PC-3 (cell line): ENCODE measurements at regions not wholly inside any gene's neighbourhood (a gene's known extent, or its start where the extent isn't known, plus 50 kb on each side); places are given as distances from the start of the nearest gene placed in this dataset.

Source experiments
- EZH2phosphoT487 ChIP-seq: fragments of 300-600 bp; sonication (generic); IDR thresholded peaks from 2 replicates; pipeline ENCODE4 v1.6.1; 2018; ENCODE audit warnings: mild to moderate bottlenecking, antibody characterized with exemption, low read length, borderline replicate concordance
- TF ChIP-seq, protein P1 (sequence below): fragments of 300-600 bp; sonication (generic); conservative IDR thresholded peaks from 2 replicates; pipeline ENCODE4 v1.5.1; 2017; ENCODE audit warnings: antibody characterized with exemption, low read depth, mild to moderate bottlenecking, low read length

DNA sequence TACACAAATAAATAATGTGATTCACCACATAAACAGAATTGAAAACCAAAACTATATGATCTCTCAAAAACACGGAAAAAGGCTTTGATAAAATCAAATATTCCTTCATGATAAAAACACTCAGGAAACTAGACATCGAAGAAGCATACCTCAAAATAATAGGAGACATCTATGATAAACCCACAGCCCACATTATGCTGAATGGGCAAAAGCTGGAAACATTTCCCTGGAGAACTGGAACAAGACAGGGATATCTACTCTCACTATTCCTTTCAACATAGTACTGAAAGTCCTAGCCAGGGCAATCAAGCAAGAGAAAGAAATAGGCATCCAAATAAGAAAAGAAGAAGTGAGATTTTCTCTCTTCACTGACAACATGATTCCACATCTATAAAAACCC, 371.5 kb upstream of the ATXN7L3B start:
- TF ChIP-seq, protein P1, sequence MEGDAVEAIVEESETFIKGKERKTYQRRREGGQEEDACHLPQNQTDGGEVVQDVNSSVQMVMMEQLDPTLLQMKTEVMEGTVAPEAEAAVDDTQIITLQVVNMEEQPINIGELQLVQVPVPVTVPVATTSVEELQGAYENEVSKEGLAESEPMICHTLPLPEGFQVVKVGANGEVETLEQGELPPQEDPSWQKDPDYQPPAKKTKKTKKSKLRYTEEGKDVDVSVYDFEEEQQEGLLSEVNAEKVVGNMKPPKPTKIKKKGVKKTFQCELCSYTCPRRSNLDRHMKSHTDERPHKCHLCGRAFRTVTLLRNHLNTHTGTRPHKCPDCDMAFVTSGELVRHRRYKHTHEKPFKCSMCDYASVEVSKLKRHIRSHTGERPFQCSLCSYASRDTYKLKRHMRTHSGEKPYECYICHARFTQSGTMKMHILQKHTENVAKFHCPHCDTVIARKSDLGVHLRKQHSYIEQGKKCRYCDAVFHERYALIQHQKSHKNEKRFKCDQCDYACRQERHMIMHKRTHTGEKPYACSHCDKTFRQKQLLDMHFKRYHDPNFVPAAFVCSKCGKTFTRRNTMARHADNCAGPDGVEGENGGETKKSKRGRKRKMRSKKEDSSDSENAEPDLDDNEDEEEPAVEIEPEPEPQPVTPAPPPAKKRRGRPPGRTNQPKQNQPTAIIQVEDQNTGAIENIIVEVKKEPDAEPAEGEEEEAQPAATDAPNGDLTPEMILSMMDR, result no peak
- TF ChIP-seq EZH2phosphoT487, result no peak
